CD14-positive monocyte (primary cell): ENCODE measurements at regions not wholly inside any gene's neighbourhood (a gene's known extent, or its start where the extent isn't known, plus 50 kb on each side); places are given as distances from the start of the nearest gene placed in this dataset.
"Not testable (repeated sequence)": the region's sequence is repeated elsewhere in the genome, so short reads cannot be mapped to it uniquely, and the experiment has no call there.

Experiments used
- DNase-seq, 3 donors: peaks; one replicate each; pipeline ENCODE4 v3.0.0-alpha.2; 2011 to 2022
- H2AFZ ChIP-seq: 2 replicates; pipeline ENCODE4 v1.6.0; 2012; ENCODE audit warnings: mild to moderate bottlenecking, low read depth, low read length, inconsistent platforms; ENCODE audit not compliant: insufficient read depth, poor library complexity, severe bottlenecking
- H3K27ac ChIP-seq, 2 donors: 1 replicate in 1 of 2; 2 replicates in 1 of 2; pipeline ENCODE4 v1.5.1; 2012 to 2013; ENCODE audit warnings: low read length in 2 of 2, control low read depth in 1 of 2, inconsistent platforms in 1 of 2, low read depth in 1 of 2, mild to moderate bottlenecking in 1 of 2
- H3K27me3 ChIP-seq, 2 donors: one replicate each; pipeline versions ENCODE4 v1.6.0 to v1.6.1; 2011 to 2013; ENCODE audit warnings: low read length in 2 of 2; ENCODE audit not compliant: control insufficient read depth in 2 of 2, insufficient read depth in 2 of 2
- H3K36me3 ChIP-seq, 2 donors: replicated peaks in 1 of 2; 1 replicate in 1 of 2; 2 replicates in 1 of 2; pipeline versions ENCODE4 v1.5.1 to v1.6.1; 2012 to 2013; ENCODE audit warnings: low read length in 2 of 2, control low read depth in 1 of 2, inconsistent platforms in 1 of 2, mild to moderate bottlenecking in 1 of 2; ENCODE audit not compliant: insufficient read depth in 2 of 2, control insufficient read depth in 1 of 2
- H3K4me1 ChIP-seq, 2 donors: 1 replicate in 1 of 2; 2 replicates in 1 of 2; pipeline versions ENCODE4 v1.5.1 to v1.6.1; 2012 to 2013; ENCODE audit warnings: low read length in 2 of 2, control low read depth in 1 of 2, inconsistent platforms in 1 of 2, mild to moderate bottlenecking in 1 of 2, moderate library complexity in 1 of 2; ENCODE audit not compliant: insufficient read depth in 2 of 2, control insufficient read depth in 1 of 2
- H3K4me2 ChIP-seq: replicated peaks from 2 replicates; pipeline ENCODE3; 2012; ENCODE audit warnings: low read length, moderate library complexity, mild to moderate bottlenecking; ENCODE audit not compliant: poor library complexity, severe bottlenecking; ENCODE audit errors: extremely low read depth
- H3K4me3 ChIP-seq, 3 experiments: fragments of 200-600 bp in 1 of 3; sonication (generic) in 1 of 3; replicated peaks in 1 of 3; 1 replicate in 2 of 3; 2 replicates in 1 of 3; pipeline ENCODE4 v1.5.1; 2011 to 2013; ENCODE audit warnings: low read length in 3 of 3, mild to moderate bottlenecking in 3 of 3, control low read depth in 2 of 3, low read depth in 2 of 3, inconsistent platforms in 1 of 3, moderate library complexity in 1 of 3
- H3K79me2 ChIP-seq: 2 replicates; pipeline ENCODE4 v1.6.0; 2012; ENCODE audit warnings: mild to moderate bottlenecking, control low read depth, inconsistent platforms, low read length, moderate library complexity; ENCODE audit not compliant: insufficient read depth
- H3K9ac ChIP-seq: 2 replicates; pipeline ENCODE4 v1.6.0; 2017; ENCODE audit warnings: low read length, mild to moderate bottlenecking; ENCODE audit not compliant: insufficient read depth, poor library complexity, severe bottlenecking
- H3K9me3 ChIP-seq, 2 donors: replicated peaks in 1 of 2; 1 replicate in 1 of 2; 2 replicates in 1 of 2; pipeline versions ENCODE4 v1.5.1 to v1.6.1; 2012 to 2013; ENCODE audit warnings: low read length in 2 of 2, control low read depth in 1 of 2; ENCODE audit not compliant: control insufficient read depth in 1 of 2, insufficient read depth in 1 of 2
- H4K20me1 ChIP-seq: 2 replicates; pipeline ENCODE4 v1.6.0; 2012; ENCODE audit warnings: mild to moderate bottlenecking, low read length, control low read depth, moderate library complexity; ENCODE audit not compliant: insufficient read depth
- H3K27ac Mint-ChIP-seq, 7 donors: one replicate each; pipeline ENCODE4 v1.8.0; 2020; ENCODE audit warnings: mild to moderate bottlenecking in 7 of 7, mixed read lengths in 7 of 7, moderate library complexity in 6 of 7, inconsistent platforms in 2 of 7
- H3K27me3 Mint-ChIP-seq, 3 donors: one replicate each; pipeline ENCODE4 v1.8.0; 2021 to 2022; ENCODE audit warnings: low read depth in 3 of 3, mild to moderate bottlenecking in 3 of 3, mixed read lengths in 3 of 3, moderate library complexity in 3 of 3, inconsistent platforms in 1 of 3
- H3K36me3 Mint-ChIP-seq, 2 donors: one replicate each; pipeline ENCODE4 v1.8.0; 2020; ENCODE audit warnings: mixed read lengths in 2 of 2, inconsistent platforms in 1 of 2, mild to moderate bottlenecking in 1 of 2
- H3K4me1 Mint-ChIP-seq: one replicate; pipeline ENCODE4 v1.8.0; 2020; ENCODE audit warnings: mild to moderate bottlenecking, mixed read lengths
- H3K4me3 Mint-ChIP-seq, 2 donors: one replicate each; pipeline ENCODE4 v1.8.0; 2020; ENCODE audit warnings: mild to moderate bottlenecking in 2 of 2, mixed read lengths in 2 of 2, moderate library complexity in 1 of 2
- H3K9me3 Mint-ChIP-seq, 7 donors: one replicate each; pipeline ENCODE4 v1.8.0; 2020 to 2022; ENCODE audit warnings: mixed read lengths in 7 of 7, mild to moderate bottlenecking in 6 of 7, moderate library complexity in 6 of 7, inconsistent platforms in 2 of 7
- CTCF ChIP-seq: fragments of 200-600 bp; IDR thresholded peaks from one replicate; pipeline ENCODE4 v1.8.0; 2022; ENCODE audit warnings: antibody characterized with exemption, mild to moderate bottlenecking
- WGBS: methylation state at CpG from one replicate; pipeline ENCODE4 v1.1.5; 2013; ENCODE audit warnings: missing lambda C conversion rate; ENCODE audit not compliant: insufficient coverage; 5-methylcytosine and 5-hydroxymethylcytosine counted together
- intact Hi-C, 2 donors: fragments of 100-400 bp; cut with micrococcal nuclease; formaldehyde crosslinking; loops; one replicate each; pipeline versions ENCODE4 v1.15.0 to v1.15.1; 2023

- peaks cover 0 to 8% of the 10 kb centered on the region in 2 donors for H3K9me3 ChIP-seq
- H3K4me3 ChIP-seq = no peak overlapping the region
- no peaks in the 10 kb centered on the region for H3K79me2 ChIP-seq
- no peak overlapping the region for H3K27ac ChIP-seq
- DNase-seq = no peak
- no peaks in the 10 kb centered on the region for H3K4me1 ChIP-seq
- no peak overlapping the region for H3K9ac ChIP-seq
- no peaks in the 10 kb centered on the region for H3K4me1 Mint-ChIP-seq
- H3K36me3 Mint-ChIP-seq = no peaks in the 10 kb centered on the region
- TF ChIP-seq CTCF = no peak
- H4K20me1 ChIP-seq = no peaks in the 10 kb centered on the region
- no peaks in the 10 kb centered on the region for H3K36me3 ChIP-seq
- no peak overlapping the region for H3K4me2 ChIP-seq
- H3K9me3 Mint-ChIP-seq = peaks cover 0 to 27% (median 8%) of the 10 kb centered on the region in 7 donors
- peaks cover 0 to 2% (median 2%) of the 10 kb centered on the region in 3 donors for H3K27me3 Mint-ChIP-seq
- H3K27ac Mint-ChIP-seq = no peak overlapping the region
- H3K4me3 Mint-ChIP-seq = no peak overlapping the region
- intact Hi-C loops = no loop called here
- WGBS = 100% methylated on average over 1 of the region's 3 CpGs
- no peaks in the 10 kb centered on the region for H3K27me3 ChIP-seq
- H2AFZ ChIP-seq = no peak overlapping the region
Observed at GRCh38 chr4:145260091-145260490, 79.7 kb upstream of the OTUD4 start.

- H3K79me2 ChIP-seq, H3K4me3 Mint-ChIP-seq, H3K27me3 ChIP-seq, H3K27me3 Mint-ChIP-seq, H3K4me1 Mint-ChIP-seq, H3K36me3 Mint-ChIP-seq, H4K20me1 ChIP-seq, H3K9me3 ChIP-seq, H3K9ac ChIP-seq, H2AFZ ChIP-seq, H3K4me2 ChIP-seq, H3K27ac Mint-ChIP-seq, DNase-seq, H3K9me3 Mint-ChIP-seq, H3K4me1 ChIP-seq, intact Hi-C loops, H3K27ac ChIP-seq, H3K36me3 ChIP-seq, H3K4me3 ChIP-seq: not testable (repeated sequence)
- WGBS = 86% methylated on average over 4 of the region's 4 CpGs
Observed at GRCh38 chr4:145255311-145255710, 74.9 kb upstream of the OTUD4 start.
